Testis (tissue), 2 donors: ENCODE measurements at regions not wholly inside any gene's neighbourhood (a gene's known extent, or its start where the extent isn't known, plus 50 kb on each side); places are given as distances from the start of the nearest gene placed in this dataset.

ENCODE experiments used
- DNase-seq: peaks from one replicate; pipeline ENCODE4 v3.0.0-alpha.2; 2019
- H3K27ac ChIP-seq, 2 donors: fragments of 200-600 bp; sonication (generic); one replicate each; pipeline ENCODE4 v1.5.1; 2019
- H3K27me3 ChIP-seq: fragments of 200-600 bp; sonication (generic); one replicate; pipeline ENCODE4 v1.5.1; 2019
- H3K36me3 ChIP-seq: fragments of 200-600 bp; sonication (generic); one replicate; pipeline ENCODE4 v1.5.1; 2017; ENCODE audit warnings: low read depth; ENCODE audit errors: missing control alignments
- H3K4me1 ChIP-seq: fragments of 200-600 bp; sonication (generic); one replicate; pipeline ENCODE4 v1.5.1; 2019
- H3K4me3 ChIP-seq, 2 donors: fragments of 200-600 bp; sonication (generic); one replicate each; pipeline ENCODE4 v1.5.1; 2017 to 2019
- H3K9me3 ChIP-seq: fragments of 200-600 bp; sonication (generic); one replicate; pipeline ENCODE4 v1.5.1; 2017
- CTCF ChIP-seq, 3 experiments: fragments of 450-650 bp in 2 of 3; fragments of 200-600 bp in 1 of 3; sonication (generic) in 1 of 3; IDR thresholded peaks; one replicate each; pipeline ENCODE4 v1.5.1; 2016 to 2019; ENCODE audit warnings: antibody characterized with exemption in 3 of 3, mild to moderate bottlenecking in 2 of 3, moderate library complexity in 1 of 3
- POLR2A ChIP-seq: fragments of 450-650 bp; IDR thresholded peaks from one replicate; pipeline ENCODE4 v1.6.1; 2017; ENCODE audit warnings: antibody characterized with exemption, mild to moderate bottlenecking, moderate library complexity
- WGBS, 2 donors: methylation state at CpG; one replicate each; pipeline ENCODE4 v1.1.5; 2018; 5-methylcytosine and 5-hydroxymethylcytosine counted together
- intact Hi-C: fragments of 100-400 bp; cut with DNase I; formaldehyde crosslinking; loops from one replicate; pipeline ENCODE4 v1.15.1; 2023; ENCODE audit warnings: low total_unique reads

- Histone ChIP-seq H3K36me3 (no peaks in the 10 kb centered on the region), H3K27me3 (no peaks in the 10 kb centered on the region), H3K4me1 (no peaks in the 10 kb centered on the region), H3K27ac (no peak overlapping the region), H3K9me3 (no peaks in the 10 kb centered on the region), H3K4me3 (no peak overlapping the region)
- DNase-seq = no peak
- intact Hi-C loops = no loop called here
- TF ChIP-seq POLR2A = no peak
- no peak for TF ChIP-seq CTCF (IDR thresholded peaks at IDR 0.05)
- WGBS, 2 donors = 69 to 73% methylated on average over 2 of the region's 2 CpGs
These were observed 545.7 kb downstream of the AACS start for GRCh38 chr12:125610971-125611370.

- DNase-seq = no peak
- TF ChIP-seq POLR2A (no peak), CTCF (IDR thresholded peaks at IDR 0.05) (no peak)
- no peak overlapping the region for H3K4me3 ChIP-seq
- H3K4me1 ChIP-seq = no peaks in the 10 kb centered on the region
- H3K27me3 ChIP-seq = no peaks in the 10 kb centered on the region
- intact Hi-C loops = no loop called here
- WGBS, 2 donors = 80 to 93% methylated on average over 1 of the region's 1 CpG
- no peak overlapping the region for H3K27ac ChIP-seq
- H3K9me3 ChIP-seq = no peaks in the 10 kb centered on the region
- H3K36me3 ChIP-seq = no peaks in the 10 kb centered on the region
These were observed 548.8 kb downstream of the AACS start for GRCh38 chr12:125614058-125614457.

- Histone ChIP-seq H3K36me3 (no peaks in the 10 kb centered on the region), H3K4me1 (no peaks in the 10 kb centered on the region)
- 69 to 77% methylated on average over 2 of the region's 2 CpGs for WGBS, 2 donors
These were observed 554.5 kb downstream of the AACS start for GRCh38 chr12:125619723-125620122.

GRCh38 chr12:125633686-125634085, 568.5 kb downstream of the AACS start:
- intact Hi-C loops = no loop called here
- DNase-seq = no peak
- Histone ChIP-seq H3K4me1 (no peaks in the 10 kb centered on the region), H3K36me3 (no peaks in the 10 kb centered on the region), H3K27ac (no peak overlapping the region), H3K27me3 (no peaks in the 10 kb centered on the region), H3K9me3 (no peaks in the 10 kb centered on the region), H3K4me3 (no peak overlapping the region)
- TF ChIP-seq CTCF (IDR thresholded peaks at IDR 0.05) = no peak
- TF ChIP-seq POLR2A = no peak

More at GRCh38 chr12:125619723-125620122, 554.5 kb downstream of the AACS start:
- Histone ChIP-seq H3K27me3 (no peaks in the 10 kb centered on the region), H3K27ac (no peak overlapping the region), H3K4me3 (no peak overlapping the region), H3K9me3 (no peaks in the 10 kb centered on the region)
- DNase-seq = no peak
- intact Hi-C loops = no loop called here
- TF ChIP-seq POLR2A = no peak
- no peak for TF ChIP-seq CTCF (IDR thresholded peaks at IDR 0.05)

GRCh38 chr12:125634813-125635212, 569.6 kb downstream of the AACS start:
- H3K36me3 ChIP-seq = no peaks in the 10 kb centered on the region
- H3K9me3 ChIP-seq = no peaks in the 10 kb centered on the region
- H3K27me3 ChIP-seq = no peaks in the 10 kb centered on the region
- no peak for DNase-seq
- no peak for TF ChIP-seq POLR2A
- TF ChIP-seq CTCF (IDR thresholded peaks at IDR 0.05) = no peak
- 80% methylated on average over 1 of the region's 1 CpG for WGBS, 2 donors
- no peak overlapping the region for H3K27ac ChIP-seq
- H3K4me1 ChIP-seq = no peaks in the 10 kb centered on the region
- intact Hi-C loops = no loop called here
- no peak overlapping the region for H3K4me3 ChIP-seq
